ENCODE measurements at regions not wholly inside any gene's neighbourhood (a gene's known extent, or its start where the extent isn't known, plus 50 kb on each side); places are given as distances from the start of the nearest gene placed in this dataset.

GRCh38 chr2:215526341-215526740 is 90.5 kb upstream of the FN1 start:
- in situ Hi-C loops (cut with HindIII; ENCODE audit: low pct_unique_long_range_greater_than_20kb, low sequenced_read_pairs), result no loop called here
- no peak for TF ChIP-seq JUND (IDR thresholded peaks at IDR 0.05; ENCODE audit: low read depth)
- DNase-seq (ENCODE audit: low read depth in 1 of 2, low spot score in 1 of 2), result no peak

- DNase-seq (ENCODE audit: low read depth in 1 of 2, low spot score in 1 of 2), result no peak
- in situ Hi-C loops (cut with HindIII; ENCODE audit: low pct_unique_long_range_greater_than_20kb, low sequenced_read_pairs), result no loop called here
- TF ChIP-seq JUND (IDR thresholded peaks at IDR 0.05; ENCODE audit: low read depth), result no peak
Observed at GRCh38 chr2:215522237-215522636, 86.4 kb upstream of the FN1 start.

GRCh38 chr2:215521031-215521430 is 85.2 kb upstream of the FN1 start:
- TF ChIP-seq JUND (IDR thresholded peaks at IDR 0.05; ENCODE audit: low read depth), result no peak
- DNase-seq (ENCODE audit: low read depth in 1 of 2, low spot score in 1 of 2), result no peak
- in situ Hi-C loops (cut with HindIII; ENCODE audit: low pct_unique_long_range_greater_than_20kb, low sequenced_read_pairs), result no loop called here

GRCh38 chr2:215517391-215517790 is 81.5 kb upstream of the FN1 start:
- DNase-seq (ENCODE audit: low read depth in 1 of 2, low spot score in 1 of 2), result no peak
- no peak for TF ChIP-seq JUND (IDR thresholded peaks at IDR 0.05; ENCODE audit: low read depth)
- in situ Hi-C loops (cut with HindIII; ENCODE audit: low pct_unique_long_range_greater_than_20kb, low sequenced_read_pairs), result no loop called here

- DNase-seq (ENCODE audit: low read depth in 1 of 2, low spot score in 1 of 2), result no peak
- TF ChIP-seq JUND (IDR thresholded peaks at IDR 0.05; ENCODE audit: low read depth), result no peak
- in situ Hi-C loops (cut with HindIII; ENCODE audit: low pct_unique_long_range_greater_than_20kb, low sequenced_read_pairs), result no loop called here
Observed at GRCh38 chr2:215514516-215514915, 78.6 kb upstream of the FN1 start.

GRCh38 chr2:215511454-215512346 is 75.8 kb upstream of the FN1 start:
- TF ChIP-seq JUND (IDR thresholded peaks at IDR 0.05; ENCODE audit: low read depth), result no peak
- in situ Hi-C loops (cut with HindIII; ENCODE audit: low pct_unique_long_range_greater_than_20kb, low sequenced_read_pairs), result no loop called here
- no peak for DNase-seq (ENCODE audit: low read depth in 1 of 2, low spot score in 1 of 2)

GRCh38 chr2:215507836-215508235 is 72.0 kb upstream of the FN1 start:
- in situ Hi-C loops (cut with HindIII; ENCODE audit: low pct_unique_long_range_greater_than_20kb, low sequenced_read_pairs), result no loop called here
- no peak for DNase-seq (ENCODE audit: low read depth in 1 of 2, low spot score in 1 of 2)
- no peak for TF ChIP-seq JUND (IDR thresholded peaks at IDR 0.05; ENCODE audit: low read depth)

GRCh38 chr2:215507136-215507535 is 71.3 kb upstream of the FN1 start:
- in situ Hi-C loops (cut with HindIII; ENCODE audit: low pct_unique_long_range_greater_than_20kb, low sequenced_read_pairs), result no loop called here
- no peak for TF ChIP-seq JUND (IDR thresholded peaks at IDR 0.05; ENCODE audit: low read depth)
- DNase-seq (ENCODE audit: low read depth in 1 of 2, low spot score in 1 of 2), result no peak

GRCh38 chr2:215506604-215506990 is 70.7 kb upstream of the FN1 start:
- no peak for DNase-seq (ENCODE audit: low read depth in 1 of 2, low spot score in 1 of 2)
- no peak for TF ChIP-seq JUND (IDR thresholded peaks at IDR 0.05; ENCODE audit: low read depth)
- in situ Hi-C loops (cut with HindIII; ENCODE audit: low pct_unique_long_range_greater_than_20kb, low sequenced_read_pairs), result no loop called here

GRCh38 chr2:215505044-215505786 is 69.3 kb upstream of the FN1 start:
- no peak for DNase-seq (ENCODE audit: low read depth in 1 of 2, low spot score in 1 of 2)
- no peak for TF ChIP-seq JUND (IDR thresholded peaks at IDR 0.05; ENCODE audit: low read depth)
- in situ Hi-C loops (cut with HindIII; ENCODE audit: low pct_unique_long_range_greater_than_20kb, low sequenced_read_pairs), result no loop called here

- no peak for DNase-seq (ENCODE audit: low read depth in 1 of 2, low spot score in 1 of 2)
- TF ChIP-seq JUND (IDR thresholded peaks at IDR 0.05; ENCODE audit: low read depth), result no peak
- in situ Hi-C loops (cut with HindIII; ENCODE audit: low pct_unique_long_range_greater_than_20kb, low sequenced_read_pairs), result no loop called here
Observed at GRCh38 chr2:215504547-215504946, 68.7 kb upstream of the FN1 start.

GRCh38 chr2:215503381-215503780 is 67.5 kb upstream of the FN1 start:
- in situ Hi-C loops (cut with HindIII; ENCODE audit: low pct_unique_long_range_greater_than_20kb, low sequenced_read_pairs), result no loop called here
- no peak for DNase-seq (ENCODE audit: low read depth in 1 of 2, low spot score in 1 of 2)
- no peak for TF ChIP-seq JUND (IDR thresholded peaks at IDR 0.05; ENCODE audit: low read depth)

- DNase-seq (ENCODE audit: low read depth in 1 of 2, low spot score in 1 of 2), result no peak
- in situ Hi-C loops (cut with HindIII; ENCODE audit: low pct_unique_long_range_greater_than_20kb, low sequenced_read_pairs), result no loop called here
- TF ChIP-seq JUND (IDR thresholded peaks at IDR 0.05; ENCODE audit: low read depth), result no peak
Observed at GRCh38 chr2:215500466-215500865, 64.6 kb upstream of the FN1 start.

All from T47D (cell line).